Colon (tissue), 2 donors: ENCODE measurements at regions not wholly inside any gene's neighbourhood (a gene's known extent, or its start where the extent isn't known, plus 50 kb on each side); places are given as distances from the start of the nearest gene placed in this dataset.
"Not testable (repeated sequence)": the region's sequence is repeated elsewhere in the genome, so short reads cannot be mapped to it uniquely, and the experiment has no call there.

Source experiments
- FAIRE-seq: peaks from 2 replicates; lab custom pipeline; 2012; peaks lifted over from hg19 to GRCh38; lab: Jason Lieb, UNC
- donor health status: control.
- donor health status: control.

DNA sequence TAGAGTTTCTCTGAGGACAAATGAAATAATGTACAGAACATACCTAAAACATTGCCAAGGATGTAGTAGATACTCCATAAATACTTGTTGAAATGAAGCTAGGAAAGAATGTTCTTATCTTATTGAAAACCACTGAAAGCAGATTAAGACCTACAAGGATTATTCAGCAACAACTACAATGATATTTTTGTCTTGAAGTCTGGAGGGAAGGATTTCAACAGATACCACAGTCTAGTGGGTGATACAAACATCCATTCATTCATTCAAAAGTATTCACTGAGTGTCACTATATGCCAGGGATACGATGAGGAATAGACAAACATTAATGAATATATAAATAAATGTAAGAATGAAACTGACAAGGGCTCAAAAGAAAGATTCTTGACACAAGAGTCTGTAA, 74.7 kb upstream of the THBS1 start:
- no peak for FAIRE-seq

DNA sequence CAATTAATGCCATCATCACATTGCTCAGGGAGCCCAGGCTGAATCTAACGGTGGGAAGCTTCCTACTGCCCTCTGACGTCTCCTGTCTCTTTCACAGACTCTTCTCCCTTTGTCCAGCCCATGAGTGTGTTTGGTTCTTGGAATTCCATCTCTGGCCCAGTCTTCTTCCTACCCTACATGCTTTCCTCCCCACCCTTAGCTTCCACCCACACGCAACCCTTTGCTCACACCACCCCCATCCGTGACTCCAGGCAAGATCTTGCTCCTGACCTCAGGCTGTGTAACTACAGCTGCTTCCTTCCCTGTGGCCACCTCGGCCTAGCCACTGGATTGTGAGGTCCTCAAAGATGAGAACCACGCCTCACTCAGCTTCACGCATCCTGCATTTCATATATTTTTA, 72.3 kb upstream of the THBS1 start:
- no peak for FAIRE-seq

DNA sequence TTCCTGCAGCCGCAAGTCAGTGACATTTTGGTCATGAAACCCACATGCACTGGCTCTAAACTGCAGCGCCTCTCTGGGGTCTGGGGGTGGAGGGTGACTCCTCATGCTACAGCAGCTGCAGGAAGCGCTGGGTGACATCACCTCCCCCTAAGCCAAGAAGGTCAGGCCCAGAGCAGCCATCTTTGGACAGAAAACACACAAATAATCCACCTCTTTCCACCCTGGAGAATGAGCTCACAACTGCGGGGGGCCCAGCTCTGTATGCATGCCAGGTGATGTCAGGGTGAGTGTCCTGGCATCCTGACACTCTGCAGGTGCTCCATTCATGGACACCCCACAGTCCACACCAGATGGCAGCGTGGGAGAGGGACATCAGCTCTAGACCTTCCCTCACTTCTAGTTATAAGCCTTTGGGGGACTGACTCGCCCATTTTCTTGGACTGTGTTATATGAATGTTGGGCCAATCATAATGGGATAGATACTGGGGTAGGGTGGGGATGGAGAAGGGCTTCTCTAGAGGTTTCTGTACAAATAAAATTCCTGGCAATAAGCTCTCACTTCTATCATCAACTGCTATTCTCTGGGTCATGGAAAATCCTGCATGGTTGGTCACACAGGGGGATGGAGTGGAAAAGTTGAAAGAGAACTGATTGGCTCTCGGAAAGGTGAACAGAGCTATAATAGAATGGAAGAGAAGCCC, 70.7 kb upstream of the THBS1 start:
- no peak for FAIRE-seq

DNA sequence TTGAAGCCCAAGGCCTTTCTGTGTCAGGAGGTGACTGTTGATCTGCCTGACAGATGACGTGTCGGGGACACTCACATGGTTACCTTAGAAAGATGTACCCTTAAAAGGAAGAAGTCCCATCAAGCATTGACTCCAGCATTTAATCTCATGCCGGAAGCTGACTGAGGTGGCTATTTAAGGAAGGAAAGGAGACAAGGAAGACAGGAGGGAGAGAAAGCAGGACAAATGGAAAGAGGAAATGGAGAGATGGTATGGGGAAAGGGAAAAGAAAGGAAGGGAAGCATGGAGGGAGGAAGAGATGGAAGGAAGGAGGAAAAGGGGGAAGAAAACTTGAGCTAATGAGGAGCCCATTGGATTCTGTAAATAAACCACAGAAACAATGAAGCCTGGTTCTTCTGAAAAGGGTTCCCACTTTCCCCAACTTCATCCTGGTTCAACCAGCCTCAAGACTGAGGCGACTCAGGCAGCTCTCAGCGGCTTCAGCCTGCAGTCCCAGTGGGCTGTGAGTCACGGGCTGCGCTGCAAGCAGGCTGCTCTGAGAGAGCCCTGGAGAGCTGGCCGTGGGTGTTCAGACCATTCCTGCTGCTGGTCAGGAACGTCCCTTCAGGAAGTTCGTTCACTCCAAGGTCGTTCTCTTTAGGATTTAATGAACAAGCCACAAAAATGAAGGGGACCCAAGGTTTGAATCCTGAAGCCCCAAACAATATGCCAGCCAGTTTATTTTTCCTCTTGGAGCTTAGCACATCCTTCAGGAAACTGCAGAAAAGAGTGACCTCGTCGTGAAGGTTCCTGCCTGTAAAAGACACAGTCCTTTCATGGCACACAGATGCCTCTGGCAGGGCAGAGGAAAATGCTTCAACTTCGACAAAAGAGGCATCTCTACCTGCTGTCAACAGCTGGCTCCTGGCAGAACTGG, 69.6 kb upstream of the THBS1 start:
- no peak for FAIRE-seq

DNA sequence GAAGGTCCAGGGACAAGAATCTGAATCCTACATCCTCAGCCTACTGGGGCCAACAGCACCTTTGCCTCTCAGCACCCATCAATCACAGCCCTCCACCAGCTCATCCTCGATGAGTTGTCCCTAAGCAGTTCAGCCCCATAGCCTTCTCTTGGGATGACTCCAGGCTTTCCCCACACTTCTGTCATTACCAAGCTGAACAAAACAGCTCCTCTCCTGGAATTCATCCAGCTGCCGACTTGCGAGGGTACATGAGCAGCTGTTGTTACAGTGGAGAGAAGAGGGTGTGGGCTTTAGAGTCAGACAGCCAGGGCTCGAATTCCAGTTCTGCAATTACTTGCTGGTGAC, 69.0 kb upstream of the THBS1 start:
- no peak for FAIRE-seq

DNA sequence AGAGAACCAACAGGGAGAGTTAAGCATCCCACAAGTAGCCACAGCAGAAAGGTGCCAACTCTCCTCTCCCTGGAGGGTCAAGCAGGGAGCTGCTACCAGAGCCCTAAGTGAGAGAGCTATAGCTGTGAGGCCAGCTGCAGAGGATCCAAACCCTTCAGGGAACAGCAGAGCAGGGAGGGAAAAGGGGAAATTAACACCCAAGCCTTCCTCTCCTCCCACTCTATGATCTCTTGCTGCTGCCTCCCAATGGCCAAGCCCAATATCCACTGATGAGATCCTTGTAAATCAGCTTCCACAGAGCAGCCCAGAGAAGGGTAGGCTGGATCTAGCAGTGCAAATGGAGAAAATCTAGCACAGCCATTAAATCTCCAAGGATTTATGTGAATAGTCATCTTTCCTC, 68.2 kb upstream of the THBS1 start:
- FAIRE-seq: no peak

DNA sequence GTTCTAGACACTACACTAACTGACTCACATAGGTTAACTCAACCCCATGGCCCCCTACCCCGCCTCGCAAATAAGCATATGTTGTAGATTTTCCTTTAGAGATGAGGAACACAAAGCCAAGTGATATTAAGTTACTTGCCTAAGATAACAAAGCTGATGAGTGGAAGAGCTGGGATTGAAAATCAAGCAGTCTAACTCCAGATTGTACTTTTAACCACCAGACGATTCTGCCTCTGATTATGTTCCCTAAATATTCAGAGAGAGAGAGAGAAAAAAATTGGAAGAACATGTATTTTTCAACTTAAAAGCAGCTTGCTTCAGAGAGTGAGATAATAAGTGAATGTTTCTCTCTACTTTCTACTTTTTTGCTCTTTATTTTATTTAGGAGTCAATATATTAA, 66.9 kb upstream of the THBS1 start:
- FAIRE-seq: no peak

DNA sequence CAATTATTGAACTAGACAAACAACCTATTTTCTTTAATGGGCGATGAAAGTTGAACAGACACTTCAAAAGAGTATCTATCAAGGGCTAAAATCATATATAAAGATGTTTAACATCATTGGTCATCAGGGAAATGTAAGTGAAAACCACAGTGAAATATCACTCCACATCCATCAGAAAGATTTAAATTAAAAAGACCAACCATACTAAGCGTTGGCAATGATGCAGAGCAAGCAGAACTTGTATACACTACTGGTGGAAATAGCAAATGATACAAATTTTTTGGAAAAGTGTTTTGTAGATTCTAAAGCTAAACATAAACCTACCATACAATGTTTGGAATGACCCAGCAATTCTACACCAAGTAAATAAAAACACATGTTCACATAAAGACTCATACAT, 65.9 kb upstream of the THBS1 start:
- no peak for FAIRE-seq

DNA sequence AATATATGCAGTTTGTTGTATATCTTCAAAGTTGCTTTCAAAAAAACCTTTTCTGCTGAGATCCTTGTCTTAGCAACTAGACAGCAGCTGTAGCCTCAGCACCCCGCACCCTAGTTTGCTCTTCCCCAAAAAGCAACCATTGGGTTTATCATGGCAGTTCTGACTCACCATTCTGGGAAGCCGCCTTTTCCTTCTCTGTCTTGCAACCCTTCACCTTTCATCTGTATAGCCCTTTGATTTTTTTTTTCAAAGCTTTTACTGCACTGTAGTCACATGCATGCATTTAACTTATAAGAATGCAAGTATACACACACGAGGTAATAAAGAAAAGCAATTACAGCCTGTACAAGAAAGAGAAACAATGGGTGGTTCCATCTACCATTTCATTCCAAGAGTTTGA, 65.1 kb upstream of the THBS1 start:
- no peak for FAIRE-seq

DNA sequence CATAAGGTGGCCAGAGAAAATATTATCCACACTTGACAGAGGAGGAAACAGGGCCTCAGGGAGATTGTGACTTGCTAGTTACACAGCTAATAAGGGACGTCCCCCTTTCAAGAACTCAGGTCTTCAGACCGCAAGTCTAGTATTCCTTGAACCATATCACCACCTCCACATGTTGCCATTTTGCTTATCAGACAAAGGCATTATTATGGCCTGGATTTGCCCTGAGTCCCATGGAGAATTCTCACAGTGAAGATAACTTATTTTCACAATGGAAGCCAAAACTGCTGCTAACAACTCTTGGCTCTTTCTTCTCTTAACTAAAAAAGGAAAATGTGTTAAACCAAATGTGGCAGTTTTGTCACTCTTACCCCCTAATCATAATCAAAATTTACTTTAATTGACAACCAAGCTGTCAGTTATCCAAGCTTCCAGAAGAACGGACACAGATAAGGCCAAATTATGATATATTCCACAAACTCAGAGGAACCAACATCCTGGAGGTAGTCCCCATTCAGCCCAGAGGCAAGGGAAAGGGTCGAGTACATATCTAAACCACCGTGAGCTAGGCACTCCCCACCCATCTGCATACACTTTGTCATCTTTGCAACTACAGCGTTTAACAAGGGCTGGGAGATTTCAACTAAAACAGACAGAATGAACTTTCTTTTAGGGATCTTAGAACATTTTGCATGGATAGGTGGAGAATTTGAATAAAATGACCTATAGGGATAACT, 63.6 kb upstream of the THBS1 start:
- FAIRE-seq: no peak

DNA sequence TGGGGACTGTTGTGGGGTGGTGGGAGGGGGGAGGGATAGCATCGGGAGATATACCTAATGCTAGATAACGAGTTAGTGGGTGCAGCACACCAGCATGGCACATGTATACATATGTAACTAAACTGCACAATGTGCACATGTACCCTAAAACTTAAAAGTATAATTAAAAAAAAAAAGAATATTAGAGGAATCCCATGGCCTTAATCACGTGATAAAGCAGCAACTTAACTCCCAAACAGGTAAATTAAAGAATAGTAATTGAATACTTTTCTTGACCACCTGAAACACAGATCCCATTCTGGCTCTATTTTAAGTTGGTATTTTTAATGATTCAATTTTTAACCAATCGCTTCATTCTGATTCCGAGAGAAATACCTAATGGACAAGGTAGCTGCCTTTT, 56.9 kb upstream of the THBS1 start:
- FAIRE-seq: not testable (repeated sequence)

DNA sequence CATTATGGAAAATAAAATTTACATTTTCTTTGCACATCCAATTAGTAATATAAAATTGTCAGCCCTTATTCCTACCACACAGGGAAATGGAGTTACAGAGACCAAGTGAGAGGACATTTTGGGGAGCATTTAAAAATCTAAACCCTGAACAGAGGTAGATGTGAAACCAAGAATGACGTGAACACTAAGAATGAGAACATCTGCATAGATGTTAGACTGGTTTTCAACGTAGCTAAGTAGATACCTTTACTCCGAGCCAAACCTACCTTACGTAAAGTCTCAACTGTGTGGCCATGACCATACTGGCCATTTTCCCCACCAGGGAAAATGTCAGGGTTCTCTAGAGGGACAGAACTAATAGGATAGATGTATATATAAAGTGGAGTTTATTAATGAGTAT, 51.4 kb upstream of the THBS1 start:
- FAIRE-seq: no peak

DNA sequence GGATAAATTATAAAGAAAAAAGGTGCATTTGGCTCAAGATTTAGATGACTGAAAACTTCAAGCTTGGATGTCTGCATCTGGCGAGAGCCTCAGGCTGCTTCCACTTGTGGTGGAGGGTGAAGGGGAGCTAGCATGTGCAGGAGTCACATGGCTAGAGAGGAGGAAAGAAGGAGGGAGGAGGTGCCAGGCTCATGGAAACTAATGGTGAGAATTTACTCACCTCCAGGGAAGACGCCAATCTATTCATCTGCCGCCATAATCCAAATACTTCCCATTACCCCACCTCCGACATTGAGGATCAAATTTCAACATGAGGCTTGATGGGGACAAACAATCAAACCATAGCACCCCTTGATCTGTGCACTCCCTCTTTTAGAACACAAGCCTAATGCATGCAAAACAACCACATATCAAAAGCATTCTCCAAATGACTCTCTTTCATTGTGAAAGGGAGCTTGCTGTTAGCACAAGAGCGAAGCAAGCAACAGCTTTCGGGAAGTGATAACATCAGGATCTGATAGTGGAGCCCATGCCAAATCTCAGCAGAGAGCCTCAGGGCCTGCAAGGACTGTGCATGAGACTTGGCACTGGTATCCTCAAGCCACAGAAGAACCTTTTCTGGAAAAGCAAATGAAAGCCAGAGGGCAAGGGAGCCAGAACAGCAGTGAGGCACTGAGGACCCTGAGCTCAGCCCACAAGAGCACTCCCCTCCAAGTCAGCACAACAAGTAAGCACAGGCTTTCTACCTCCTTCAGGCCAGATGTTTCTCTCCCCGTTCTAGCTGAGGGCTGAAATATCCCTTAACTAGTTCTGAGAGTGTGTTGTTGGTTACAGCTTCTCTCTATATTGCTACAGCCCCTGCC, 50.2 kb upstream of the THBS1 start:
- FAIRE-seq: no peak
